GM12874 (cell line): ENCODE measurements at regions not wholly inside any gene's neighbourhood (a gene's known extent, or its start where the extent isn't known, plus 50 kb on each side); places are given as distances from the start of the nearest gene placed in this dataset.

ENCODE experiments used
- TF ChIP-seq, protein P1 (sequence below): IDR thresholded peaks from 2 replicates; pipeline ENCODE4 v1.5.1; 2011; ENCODE audit warnings: low read depth, mild to moderate bottlenecking, control low read depth, low read length, moderate library complexity; ENCODE audit not compliant: insufficient read depth

- TF ChIP-seq, protein P1, sequence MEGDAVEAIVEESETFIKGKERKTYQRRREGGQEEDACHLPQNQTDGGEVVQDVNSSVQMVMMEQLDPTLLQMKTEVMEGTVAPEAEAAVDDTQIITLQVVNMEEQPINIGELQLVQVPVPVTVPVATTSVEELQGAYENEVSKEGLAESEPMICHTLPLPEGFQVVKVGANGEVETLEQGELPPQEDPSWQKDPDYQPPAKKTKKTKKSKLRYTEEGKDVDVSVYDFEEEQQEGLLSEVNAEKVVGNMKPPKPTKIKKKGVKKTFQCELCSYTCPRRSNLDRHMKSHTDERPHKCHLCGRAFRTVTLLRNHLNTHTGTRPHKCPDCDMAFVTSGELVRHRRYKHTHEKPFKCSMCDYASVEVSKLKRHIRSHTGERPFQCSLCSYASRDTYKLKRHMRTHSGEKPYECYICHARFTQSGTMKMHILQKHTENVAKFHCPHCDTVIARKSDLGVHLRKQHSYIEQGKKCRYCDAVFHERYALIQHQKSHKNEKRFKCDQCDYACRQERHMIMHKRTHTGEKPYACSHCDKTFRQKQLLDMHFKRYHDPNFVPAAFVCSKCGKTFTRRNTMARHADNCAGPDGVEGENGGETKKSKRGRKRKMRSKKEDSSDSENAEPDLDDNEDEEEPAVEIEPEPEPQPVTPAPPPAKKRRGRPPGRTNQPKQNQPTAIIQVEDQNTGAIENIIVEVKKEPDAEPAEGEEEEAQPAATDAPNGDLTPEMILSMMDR: no peak
These were observed 116.5 kb upstream of the ESR1 start for GRCh38 chr6:151690768-151691562.

DNA sequence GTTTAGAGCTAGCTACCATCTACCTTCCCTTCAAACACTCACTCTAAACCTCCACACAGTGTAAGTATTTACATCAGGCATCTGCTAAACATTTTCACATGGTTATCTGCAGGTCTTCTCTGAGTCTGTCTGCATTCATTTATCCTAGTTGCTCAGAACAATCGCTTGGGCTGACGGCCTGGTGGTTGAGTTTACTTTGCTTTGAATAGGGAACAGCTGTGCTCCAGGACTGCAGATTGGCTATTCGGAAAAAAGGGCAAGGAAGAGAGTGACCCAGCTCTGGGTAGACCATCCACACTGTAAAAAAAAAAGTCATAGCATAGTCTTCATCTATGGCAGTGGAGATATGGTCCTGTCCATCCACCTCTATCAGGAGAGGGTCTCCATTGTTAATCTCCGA, 115.3 kb upstream of the ESR1 start:
- TF ChIP-seq, protein P1: no peak

DNA sequence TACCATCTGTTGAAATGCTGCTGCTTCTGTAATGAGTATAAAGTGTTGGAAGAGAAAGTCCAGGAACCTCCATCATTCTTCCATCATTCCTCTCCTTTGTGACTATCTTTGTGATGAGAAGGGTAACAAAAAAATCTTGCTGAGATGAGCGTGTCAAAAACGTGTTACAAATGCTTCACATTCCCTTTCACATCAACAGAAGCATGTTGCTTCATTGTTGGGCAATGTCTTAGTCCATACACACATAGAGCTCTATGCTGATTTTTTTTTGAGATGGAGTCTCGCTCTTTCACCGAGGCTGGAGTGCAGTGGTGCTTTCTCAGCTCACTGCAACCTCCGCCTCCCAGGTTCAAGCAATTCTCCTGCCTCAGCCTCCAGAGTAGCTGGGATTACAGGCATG, 114.1 kb upstream of the ESR1 start:
- TF ChIP-seq, protein P1: no peak

DNA sequence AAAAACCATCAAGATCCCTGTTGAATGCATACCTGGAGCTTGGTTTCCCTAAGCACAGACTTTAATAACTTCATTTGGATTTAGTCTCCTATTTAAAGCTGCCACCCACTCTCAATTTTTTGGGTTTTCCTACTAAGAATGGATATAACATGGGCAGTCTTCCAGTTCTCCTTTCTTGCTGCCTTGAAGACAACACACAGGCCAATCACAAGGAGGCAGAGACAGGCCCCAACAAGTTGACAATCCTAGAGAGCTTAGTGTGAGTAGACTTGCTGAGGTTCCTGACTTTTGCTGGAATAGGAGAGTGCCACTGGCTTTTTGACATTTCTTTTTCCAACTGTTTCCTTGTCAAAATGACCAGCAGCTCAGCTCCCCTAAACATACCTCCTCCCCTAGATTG, 112.3 kb upstream of the ESR1 start:
- TF ChIP-seq, protein P1: no peak

DNA sequence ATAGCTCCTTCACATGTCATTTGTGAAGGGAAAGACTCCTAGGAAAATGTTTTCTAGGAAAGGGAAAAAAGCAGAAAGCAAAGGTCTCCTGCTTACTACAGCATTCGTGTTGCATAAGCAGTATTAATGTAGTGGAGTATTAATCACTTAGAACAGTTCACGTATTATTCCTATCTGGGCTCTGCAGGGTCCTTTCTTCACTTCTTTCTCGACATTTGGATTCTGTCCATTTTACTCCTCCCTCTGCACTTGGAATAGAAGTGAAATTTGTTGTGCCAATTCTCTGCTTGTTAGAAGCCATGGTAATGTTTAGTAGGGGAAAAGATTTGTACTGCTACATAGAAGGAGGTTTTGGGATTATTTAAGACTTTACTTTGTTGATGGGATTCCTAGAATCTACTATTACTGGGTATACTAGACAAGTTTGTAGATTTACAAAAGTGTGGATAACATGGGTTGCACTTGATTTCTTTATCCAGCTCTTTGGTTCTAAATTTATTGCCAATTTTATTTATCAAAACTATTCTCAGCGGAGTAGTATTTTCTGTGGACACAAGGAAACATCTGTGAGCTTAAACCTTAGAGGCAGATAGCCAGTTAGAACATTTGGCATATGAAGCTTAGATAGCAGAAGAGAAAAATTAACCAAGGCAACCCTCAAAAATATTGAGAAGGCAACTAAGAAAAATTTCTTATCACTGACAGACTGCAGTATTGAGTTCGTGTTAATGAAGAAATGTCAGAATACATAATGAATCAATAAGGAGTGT, 108.4 kb upstream of the ESR1 start:
- TF ChIP-seq, protein P1: no peak

GRCh38 chr6:151699719-151700118, 107.8 kb upstream of the ESR1 start:
- TF ChIP-seq, protein P1: no peak

GRCh38 chr6:151701911-151702562, 105.4 kb upstream of the ESR1 start:
- TF ChIP-seq, protein P1: no peak
